Left ventricle myocardium inferior (tissue), 1 donor: ENCODE measurements at regions not wholly inside any gene's neighbourhood (a gene's known extent, or its start where the extent isn't known, plus 50 kb on each side); places are given as distances from the start of the nearest gene placed in this dataset.

ENCODE experiments used
- DNase-seq: peaks from one replicate; pipeline ENCODE4 v3.0.0-alpha.2; 2020
- H3K27ac ChIP-seq: fragments of 200-600 bp; replicated peaks from 2 replicates; pipeline ENCODE4 v1.8.0; 2021
- H3K27me3 ChIP-seq: fragments of 200-600 bp; 2 replicates; pipeline ENCODE4 v1.8.0; 2021; ENCODE audit warnings: low read depth
- H3K36me3 ChIP-seq: fragments of 200-600 bp; 2 replicates; pipeline ENCODE4 v1.8.0; 2021
- H3K4me1 ChIP-seq: fragments of 200-600 bp; 2 replicates; pipeline ENCODE4 v1.8.0; 2021
- H3K4me3 ChIP-seq: fragments of 200-600 bp; 2 replicates; pipeline ENCODE4 v1.8.0; 2021; ENCODE audit warnings: mild to moderate bottlenecking, moderate library complexity
- H3K9me3 ChIP-seq: fragments of 200-600 bp; replicated peaks from 2 replicates; pipeline ENCODE4 v1.8.0; 2021
- intact Hi-C: fragments of 100-400 bp; cut with micrococcal nuclease; formaldehyde crosslinking; loops from one replicate; pipeline ENCODE4 v1.11.0; 2022
- TF ChIP-seq, protein P1 (sequence below): fragments of 200-600 bp; IDR thresholded peaks from 2 replicates; pipeline ENCODE4 v1.8.0; 2021; ENCODE audit warnings: antibody characterized with exemption, mild to moderate bottlenecking, borderline replicate concordance
- donor health status: DM: no; HTN: yes; CAD: no; lungs with severe emphysema.

DNA sequence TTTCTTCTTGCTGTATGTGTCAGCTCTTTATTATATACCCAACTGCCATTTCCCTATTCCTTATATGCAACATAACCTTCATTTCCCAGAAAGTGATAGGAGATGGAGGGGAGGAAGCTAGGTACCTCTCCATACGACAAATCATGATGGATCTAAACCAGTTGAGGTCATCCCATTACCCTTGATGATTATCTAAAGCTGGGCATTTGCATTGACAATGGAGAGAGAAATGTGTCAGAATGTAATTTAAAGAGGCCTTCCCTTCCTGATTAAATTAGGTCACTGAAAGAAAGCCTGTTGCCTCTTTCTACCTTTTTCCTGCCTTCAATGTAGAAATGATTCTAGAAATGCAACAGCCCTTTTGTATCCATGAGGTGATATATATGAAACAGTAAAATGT, 81.9 kb downstream of the SUCNR1 start:
- TF ChIP-seq, protein P1, sequence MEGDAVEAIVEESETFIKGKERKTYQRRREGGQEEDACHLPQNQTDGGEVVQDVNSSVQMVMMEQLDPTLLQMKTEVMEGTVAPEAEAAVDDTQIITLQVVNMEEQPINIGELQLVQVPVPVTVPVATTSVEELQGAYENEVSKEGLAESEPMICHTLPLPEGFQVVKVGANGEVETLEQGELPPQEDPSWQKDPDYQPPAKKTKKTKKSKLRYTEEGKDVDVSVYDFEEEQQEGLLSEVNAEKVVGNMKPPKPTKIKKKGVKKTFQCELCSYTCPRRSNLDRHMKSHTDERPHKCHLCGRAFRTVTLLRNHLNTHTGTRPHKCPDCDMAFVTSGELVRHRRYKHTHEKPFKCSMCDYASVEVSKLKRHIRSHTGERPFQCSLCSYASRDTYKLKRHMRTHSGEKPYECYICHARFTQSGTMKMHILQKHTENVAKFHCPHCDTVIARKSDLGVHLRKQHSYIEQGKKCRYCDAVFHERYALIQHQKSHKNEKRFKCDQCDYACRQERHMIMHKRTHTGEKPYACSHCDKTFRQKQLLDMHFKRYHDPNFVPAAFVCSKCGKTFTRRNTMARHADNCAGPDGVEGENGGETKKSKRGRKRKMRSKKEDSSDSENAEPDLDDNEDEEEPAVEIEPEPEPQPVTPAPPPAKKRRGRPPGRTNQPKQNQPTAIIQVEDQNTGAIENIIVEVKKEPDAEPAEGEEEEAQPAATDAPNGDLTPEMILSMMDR: no peak
- Histone ChIP-seq H3K27me3 (no peaks in the 10 kb centered on the region), H3K9me3 (no peaks in the 10 kb centered on the region), H3K4me1 (no peaks in the 10 kb centered on the region), H3K27ac (no peak overlapping the region), H3K36me3 (no peaks in the 10 kb centered on the region), H3K4me3 (no peak overlapping the region)
- intact Hi-C loops: no loop called here
- DNase-seq: no peak

DNA sequence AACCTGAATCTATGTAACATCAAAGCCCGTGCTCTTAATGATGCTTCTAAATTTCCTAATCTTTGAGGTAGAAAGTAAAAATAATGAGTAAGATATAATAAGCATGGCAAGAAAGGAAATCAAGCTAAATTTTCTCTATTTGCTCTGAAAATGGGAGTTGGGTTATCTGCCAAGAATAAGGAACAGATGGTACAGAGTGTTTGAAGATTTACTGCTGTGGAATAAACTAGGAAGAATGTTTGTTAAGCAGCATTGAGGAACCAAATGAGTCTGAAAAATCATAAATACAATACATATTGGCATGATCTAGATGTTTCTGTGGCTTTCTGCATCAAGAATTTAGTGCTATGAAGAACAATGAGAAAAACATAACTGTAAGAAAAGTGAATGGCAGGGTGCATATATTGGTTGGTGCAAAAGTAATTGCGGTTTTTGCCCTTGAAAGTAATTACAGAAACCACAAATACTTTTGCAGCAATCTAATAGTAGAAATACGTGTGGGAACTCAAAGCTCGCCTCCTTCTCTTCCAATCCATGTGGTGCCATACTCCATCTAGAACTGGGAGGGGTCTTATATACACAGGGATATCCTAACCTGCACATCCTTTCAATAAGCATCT, 87.6 kb downstream of the SUCNR1 start:
- DNase-seq: no peak
- Histone ChIP-seq H3K9me3 (no peaks in the 10 kb centered on the region), H3K27me3 (no peaks in the 10 kb centered on the region), H3K4me1 (no peaks in the 10 kb centered on the region), H3K36me3 (no peaks in the 10 kb centered on the region), H3K27ac (no peak overlapping the region), H3K4me3 (no peak overlapping the region)
- TF ChIP-seq, protein P1: no peak
- intact Hi-C loops: no loop called here

DNA sequence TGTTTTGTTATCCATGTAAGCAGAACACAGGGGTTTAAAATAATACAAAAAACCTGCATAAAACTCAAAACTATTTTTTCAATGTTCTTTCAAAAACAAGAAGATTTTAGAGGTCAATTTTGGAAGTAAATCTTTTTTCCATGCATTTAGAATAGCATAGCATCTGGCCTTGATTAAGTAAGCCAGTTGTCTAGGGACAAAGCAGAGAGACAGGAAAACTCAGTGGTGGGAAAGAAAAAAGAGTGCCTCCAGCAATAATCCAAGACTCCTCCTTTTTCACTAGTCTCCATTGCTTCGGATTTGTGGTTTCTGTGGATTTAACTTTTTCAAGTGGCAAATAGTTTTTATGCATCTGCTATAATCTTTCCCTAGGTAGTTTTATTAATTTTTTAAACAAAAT, 88.9 kb downstream of the SUCNR1 start:
- Histone ChIP-seq H3K36me3 (no peaks in the 10 kb centered on the region), H3K4me3 (no peak overlapping the region), H3K9me3 (no peaks in the 10 kb centered on the region), H3K4me1 (no peaks in the 10 kb centered on the region), H3K27ac (no peak overlapping the region), H3K27me3 (no peaks in the 10 kb centered on the region)
- DNase-seq: no peak
- TF ChIP-seq, protein P1: no peak
- intact Hi-C loops: no loop called here

DNA sequence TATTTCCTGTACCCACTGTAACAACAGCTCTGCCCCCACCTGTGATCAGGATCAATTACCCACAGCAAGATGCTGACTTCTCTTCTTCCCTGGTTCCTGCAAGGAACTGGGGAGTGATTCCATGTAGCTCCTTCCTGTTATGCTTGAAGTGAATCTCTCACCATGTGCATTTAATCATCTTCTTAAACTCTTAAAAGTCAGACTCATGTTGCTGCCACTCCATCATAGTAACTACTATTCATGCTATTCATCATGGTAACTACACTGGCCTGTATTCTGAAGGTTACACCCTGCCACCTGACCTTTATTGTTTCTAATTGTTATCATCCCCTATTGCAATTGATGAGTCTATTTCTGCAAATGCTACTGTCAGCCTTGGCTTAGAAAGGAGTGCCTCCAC, 89.5 kb downstream of the SUCNR1 start:
- no peaks in the 10 kb centered on the region for H3K4me1 ChIP-seq
- no peak overlapping the region for H3K4me3 ChIP-seq
- intact Hi-C loops: no loop called here
- H3K9me3 ChIP-seq: no peaks in the 10 kb centered on the region
- TF ChIP-seq, protein P1: no peak
- no peaks in the 10 kb centered on the region for H3K27me3 ChIP-seq
- H3K36me3 ChIP-seq: no peaks in the 10 kb centered on the region
- no peak for DNase-seq
- H3K27ac ChIP-seq: no peak overlapping the region

DNA sequence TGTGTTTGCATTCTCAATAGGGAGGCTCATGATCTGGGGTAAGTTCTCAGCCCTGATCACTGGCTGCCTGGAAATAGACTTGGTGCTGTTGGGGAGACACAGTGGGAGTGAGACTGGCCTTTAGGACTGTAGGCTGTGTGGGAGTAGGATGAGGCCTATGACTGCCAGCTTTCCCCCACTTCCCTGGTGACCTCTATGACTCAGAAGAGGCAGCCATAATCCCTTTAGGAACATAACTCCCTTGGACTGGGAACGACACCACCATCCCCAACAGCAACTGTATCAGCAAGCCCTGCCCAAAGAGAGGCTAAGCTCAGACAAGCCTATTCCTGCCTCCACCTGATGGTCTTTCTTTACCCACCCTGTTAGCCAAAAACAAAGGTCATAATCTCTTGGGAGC, 91.3 kb downstream of the SUCNR1 start:
- Histone ChIP-seq H3K27me3 (no peaks in the 10 kb centered on the region), H3K9me3 (no peaks in the 10 kb centered on the region), H3K4me1 (no peaks in the 10 kb centered on the region), H3K4me3 (no peak overlapping the region), H3K27ac (no peak overlapping the region), H3K36me3 (no peaks in the 10 kb centered on the region)
- intact Hi-C loops: no loop called here
- TF ChIP-seq, protein P1: no peak
- DNase-seq: no peak
